Activated CD4-positive, alpha-beta T cell treated with anti-CD3 and anti-CD28 coated beads for 36 hours (primary cell): ENCODE measurements at regions not wholly inside any gene's neighbourhood (a gene's known extent, or its start where the extent isn't known, plus 50 kb on each side); places are given as distances from the start of the nearest gene placed in this dataset.
"Not testable (repeated sequence)": the region's sequence is repeated elsewhere in the genome, so short reads cannot be mapped to it uniquely, and the experiment has no call there.

ENCODE experiments used
- ATAC-seq: fragments of 200-7000 bp; cut with Tn5 transposase; one replicate; pipeline ENCODE4 v1.10.0; 2021; ENCODE audit warnings: mild to moderate bottlenecking, moderate library complexity
- CTCF ChIA-PET: fragments of 350-600 bp; sonication (Branson Sonifier 250); formaldehyde crosslinking; loops from one replicate; lab custom pipeline; 2021; ENCODE audit warnings: antibody characterized with exemption; lab: Charles Lee
- POLR2A ChIA-PET: fragments of 350-600 bp; sonication (Branson Sonifier 250); formaldehyde crosslinking; loops from one replicate; lab custom pipeline; 2021; ENCODE audit warnings: antibody characterized with exemption, inconsistent platforms; lab: Charles Lee
- DNase-seq: peaks from one replicate; pipeline ENCODE4 v3.0.0-alpha.2; 2020
- H3K27ac Mint-ChIP-seq: one replicate; pipeline ENCODE4 v1.8.0; 2021; ENCODE audit warnings: mixed read lengths
- H3K27me3 Mint-ChIP-seq: one replicate; pipeline ENCODE4 v1.8.0; 2021; ENCODE audit warnings: mixed read lengths
- H3K36me3 Mint-ChIP-seq: one replicate; pipeline ENCODE4 v1.8.0; 2021; ENCODE audit warnings: low read depth, mixed read lengths
- H3K4me1 Mint-ChIP-seq: one replicate; pipeline ENCODE4 v1.8.0; 2021; ENCODE audit warnings: mixed read lengths
- H3K4me3 Mint-ChIP-seq: one replicate; pipeline ENCODE4 v1.8.0; 2021; ENCODE audit warnings: mild to moderate bottlenecking, moderate library complexity, mixed read lengths
- H3K9me3 Mint-ChIP-seq: one replicate; pipeline ENCODE4 v1.8.0; 2021; ENCODE audit warnings: low read depth, mixed read lengths
- intact Hi-C, 2 experiments: fragments of 100-400 bp; cut with DNase I in 1 of 2; cut with micrococcal nuclease in 1 of 2; formaldehyde crosslinking; loops; one replicate each; pipeline versions ENCODE4 v1.14.2 to v1.15.1; 2022 to 2024; cut with DNase I, micrococcal nuclease

DNA sequence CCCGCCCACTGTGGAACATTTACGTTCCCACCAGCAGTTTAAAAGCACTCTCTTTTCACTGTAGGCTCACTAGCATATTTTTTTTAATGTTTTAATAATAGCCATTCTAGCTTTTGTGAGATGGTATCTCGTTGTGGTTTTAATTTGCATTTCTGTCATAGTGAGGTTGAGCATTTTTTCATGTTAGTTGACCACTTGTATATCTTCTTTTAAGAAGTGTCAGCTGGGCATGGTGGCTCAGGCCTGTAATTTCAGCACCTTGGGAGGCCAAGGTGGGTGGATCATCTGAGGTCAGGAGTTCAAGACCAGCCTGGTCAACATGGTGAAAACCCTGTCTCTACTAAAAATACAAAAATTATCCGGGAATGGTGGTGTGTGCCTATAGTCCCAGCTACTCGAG, 781.7 kb upstream of the SLIT2 start:
- CTCF ChIA-PET, intact Hi-C loops, H3K4me1 Mint-ChIP-seq, DNase-seq, ATAC-seq, H3K36me3 Mint-ChIP-seq, POLR2A ChIA-PET, H3K27me3 Mint-ChIP-seq, H3K27ac Mint-ChIP-seq, H3K9me3 Mint-ChIP-seq, H3K4me3 Mint-ChIP-seq: not testable (repeated sequence)

DNA sequence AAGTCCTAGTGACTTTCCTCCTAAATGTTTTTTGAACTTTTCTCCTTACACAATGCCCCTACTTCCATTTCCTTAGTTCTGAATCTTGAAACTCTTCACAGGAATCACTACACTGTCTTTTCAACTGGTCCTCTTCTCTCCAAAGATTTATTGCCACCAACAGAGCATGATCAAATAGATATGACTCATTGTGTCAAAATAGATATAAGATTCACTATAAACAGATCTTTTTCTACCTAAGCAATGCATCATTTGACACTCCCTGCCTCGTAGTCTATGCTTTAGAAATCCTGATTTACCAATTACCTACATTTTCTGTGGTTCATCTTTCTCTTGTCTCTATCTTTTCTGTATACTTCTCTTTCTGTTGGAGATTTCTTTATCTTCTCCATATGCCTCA, 789.6 kb upstream of the SLIT2 start:
- ATAC-seq: no peak
- CTCF ChIA-PET: no interaction called here
- intact Hi-C loops: no loop called here

DNA sequence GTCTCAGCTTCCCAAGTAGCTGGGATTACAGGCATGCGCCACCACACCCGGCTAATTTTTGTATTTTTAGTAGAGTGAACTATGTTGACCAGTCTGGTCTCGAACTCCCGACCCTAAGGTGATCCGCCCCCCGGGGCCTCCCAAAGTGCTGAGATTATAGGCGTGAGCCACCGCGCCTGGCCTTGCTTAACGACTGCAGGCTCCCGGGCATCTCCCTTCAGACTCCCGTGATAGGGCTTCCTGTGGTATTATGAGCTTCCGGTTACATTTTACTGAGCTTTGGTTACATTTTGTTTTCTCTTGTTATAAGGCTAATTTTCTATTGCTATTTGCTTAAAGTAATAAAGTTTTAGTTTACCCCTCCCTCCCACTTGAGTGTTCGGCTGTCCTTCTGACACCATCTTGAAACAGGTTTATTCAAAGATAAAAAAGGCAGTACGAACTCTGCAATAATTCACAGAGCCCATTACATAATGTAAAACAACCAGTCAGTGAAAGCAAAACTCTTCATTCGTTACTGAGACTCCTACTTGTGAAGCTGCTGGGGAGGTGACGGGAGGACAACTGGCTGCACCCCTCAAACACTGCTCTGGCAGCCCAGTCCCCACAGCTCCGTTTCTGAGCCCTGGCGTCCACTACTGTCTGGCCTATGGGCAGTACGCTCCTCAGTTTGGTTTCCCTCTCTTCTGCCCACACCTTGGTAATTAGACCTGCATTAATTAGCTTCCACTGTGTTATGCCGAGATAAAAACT, 795.7 kb upstream of the SLIT2 start:
- ATAC-seq: no peak
- H3K36me3 Mint-ChIP-seq: no peaks in the 10 kb centered on the region
- intact Hi-C loops: no loop called here
- ChIA-PET CTCF (no interaction called here), POLR2A (no interaction called here)
- H3K27ac Mint-ChIP-seq: no peak overlapping the region
- H3K4me1 Mint-ChIP-seq: no peaks in the 10 kb centered on the region
- H3K9me3 Mint-ChIP-seq: peaks cover 14% of the 10 kb centered on the region
- H3K4me3 Mint-ChIP-seq: no peak overlapping the region
- DNase-seq: no peak
- no peaks in the 10 kb centered on the region for H3K27me3 Mint-ChIP-seq

More for the DNA sequence above, 789.6 kb upstream of the SLIT2 start:
- Mint-ChIP-seq H3K27ac (no peak overlapping the region), H3K36me3 (no peaks in the 10 kb centered on the region), H3K27me3 (no peaks in the 10 kb centered on the region), H3K4me3 (no peak overlapping the region), H3K4me1 (no peaks in the 10 kb centered on the region), H3K9me3 (peaks cover 7% of the 10 kb centered on the region)
- POLR2A ChIA-PET: no interaction called here
- no peak for DNase-seq

DNA sequence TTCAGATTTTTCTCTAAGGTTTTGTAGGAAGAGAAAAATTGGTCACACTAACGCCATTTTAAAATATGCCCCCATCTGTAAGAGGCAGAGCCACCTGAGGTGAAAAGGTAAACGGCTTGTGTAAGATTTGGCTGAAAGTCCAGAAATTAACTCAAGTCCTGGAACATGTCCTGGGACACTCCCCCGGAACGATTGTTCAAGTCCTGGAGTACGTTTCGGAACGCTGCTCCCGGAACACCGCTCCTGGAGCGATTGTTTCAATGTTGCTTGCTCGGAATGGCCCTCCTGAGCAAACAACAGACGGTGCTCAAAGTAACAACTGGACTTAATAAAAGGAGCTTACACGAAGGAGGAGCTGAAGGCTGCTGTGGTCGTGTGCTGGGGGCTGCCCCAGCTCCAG, 796.5 kb upstream of the SLIT2 start:
- intact Hi-C loops: no loop called here
- ChIA-PET CTCF (interaction anchor here (1.7 kb wide), 1 partner anchor 12 kb away, joined by 4 read pairs; no protein-coding TSS in a partner anchor), POLR2A (no interaction called here)

DNA sequence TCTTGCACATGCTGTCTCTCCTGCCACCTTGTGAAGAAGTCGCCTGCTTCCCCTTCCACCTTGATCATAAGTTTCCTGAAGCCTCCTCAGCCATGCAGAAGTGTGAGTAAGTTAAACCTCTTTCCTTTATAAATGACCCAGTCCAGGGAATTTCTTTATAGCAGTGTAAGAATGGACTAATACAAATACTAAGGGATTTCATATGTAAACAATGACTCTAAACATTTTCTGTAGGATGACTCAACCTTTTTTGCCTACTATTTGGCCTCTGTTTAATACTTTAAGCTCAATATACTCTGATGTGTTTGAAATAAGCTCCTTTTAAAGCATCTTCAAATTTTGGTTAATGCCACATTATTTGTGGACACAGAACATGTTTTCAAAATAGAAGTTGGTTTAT, 813.5 kb upstream of the SLIT2 start:
- ATAC-seq (no peak), DNase-seq (no peak)
- ChIA-PET CTCF (no interaction called here), POLR2A (no interaction called here)
- Mint-ChIP-seq H3K4me3 (no peak overlapping the region), H3K4me1 (no peaks in the 10 kb centered on the region), H3K36me3 (peaks cover 2% of the 10 kb centered on the region), H3K27me3 (no peaks in the 10 kb centered on the region), H3K9me3 (peaks cover 22% of the 10 kb centered on the region), H3K27ac (no peak overlapping the region)
- intact Hi-C loops: no loop called here

More for the DNA sequence above, 796.5 kb upstream of the SLIT2 start:
- no peak overlapping the region for H3K4me3 Mint-ChIP-seq
- H3K27ac Mint-ChIP-seq: no peak overlapping the region
- ATAC-seq (no peak), DNase-seq (no peak)
- no peaks in the 10 kb centered on the region for H3K36me3 Mint-ChIP-seq
- peaks cover 12% of the 10 kb centered on the region for H3K9me3 Mint-ChIP-seq
- no peaks in the 10 kb centered on the region for H3K27me3 Mint-ChIP-seq
- H3K4me1 Mint-ChIP-seq: no peaks in the 10 kb centered on the region

DNA sequence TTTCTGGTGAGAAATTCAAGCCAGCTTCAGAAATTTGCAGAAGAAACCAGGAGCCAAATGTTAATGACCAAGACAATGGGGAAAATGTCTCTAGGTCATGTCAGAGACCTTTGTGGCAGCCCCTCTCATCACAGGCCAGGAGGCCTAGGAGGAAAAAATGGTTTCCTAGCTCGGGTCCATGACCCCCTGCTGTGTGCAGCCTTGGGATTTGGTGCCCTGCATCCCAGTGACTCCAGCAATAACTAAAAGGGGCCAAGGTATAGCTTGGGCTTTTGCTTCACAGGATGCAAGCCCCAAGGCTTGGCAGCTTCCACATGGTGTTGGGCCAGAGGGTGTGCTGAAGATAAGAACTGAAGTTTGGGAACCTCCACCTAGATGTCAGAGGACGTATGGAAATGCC, 814.7 kb upstream of the SLIT2 start:
- Mint-ChIP-seq H3K9me3 (peaks cover 17% of the 10 kb centered on the region), H3K27ac (no peak overlapping the region), H3K27me3 (no peaks in the 10 kb centered on the region), H3K4me1 (no peaks in the 10 kb centered on the region), H3K36me3 (no peaks in the 10 kb centered on the region), H3K4me3 (no peak overlapping the region)
- ChIA-PET CTCF (no interaction called here), POLR2A (no interaction called here)
- no peak for ATAC-seq
- intact Hi-C loops: no loop called here
- no peak for DNase-seq

DNA sequence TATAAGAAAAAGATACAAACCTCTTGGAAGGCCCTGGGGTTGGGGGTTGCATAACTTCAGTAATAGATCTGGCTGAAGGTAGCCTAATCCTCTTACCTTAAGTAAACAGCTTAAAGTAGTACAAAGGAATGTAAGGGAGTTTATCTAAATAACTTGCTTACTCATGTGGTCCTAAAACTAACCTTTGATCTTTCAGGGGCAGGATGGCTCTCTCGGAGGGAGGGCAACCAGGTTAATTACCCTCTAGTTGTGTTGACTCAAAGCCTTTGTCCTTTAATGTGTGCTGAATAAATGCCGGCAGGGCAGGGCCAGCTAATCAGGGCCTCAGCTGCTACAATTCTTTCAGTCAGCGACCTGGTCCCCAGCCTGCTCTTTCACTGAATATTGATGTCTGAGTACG, 822.0 kb upstream of the SLIT2 start:
- ATAC-seq: no peak
- Mint-ChIP-seq H3K4me1 (no peaks in the 10 kb centered on the region), H3K27ac (no peak overlapping the region)

DNA sequence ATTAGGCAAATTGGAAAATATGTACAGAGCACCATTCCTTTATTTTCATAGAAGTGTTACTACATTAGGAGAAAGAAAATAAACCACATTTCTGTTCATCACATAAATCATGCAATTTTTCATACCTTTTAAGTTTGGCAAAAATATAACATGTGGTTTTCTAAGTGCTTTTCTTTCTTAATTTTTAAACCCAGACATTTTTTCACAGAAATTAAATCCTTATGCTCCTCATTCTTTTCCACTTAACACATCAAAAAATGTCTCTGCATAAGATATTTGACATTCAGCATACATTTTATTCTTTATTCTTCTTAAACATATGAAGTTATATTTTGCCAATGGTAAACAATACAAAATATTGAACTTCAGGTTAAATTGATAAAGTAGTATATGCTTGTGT, 826.6 kb upstream of the SLIT2 start:
- Mint-ChIP-seq H3K36me3 (no peaks in the 10 kb centered on the region), H3K9me3 (peaks cover 13% of the 10 kb centered on the region), H3K4me1 (no peaks in the 10 kb centered on the region), H3K27ac (no peak overlapping the region), H3K4me3 (no peak overlapping the region), H3K27me3 (no peaks in the 10 kb centered on the region)
- intact Hi-C loops: no loop called here
- POLR2A ChIA-PET: no interaction called here
- no peak for ATAC-seq
- no peak for DNase-seq
- CTCF ChIA-PET: no interaction called here

More for the DNA sequence above, 822.0 kb upstream of the SLIT2 start:
- POLR2A ChIA-PET: no interaction called here
- CTCF ChIA-PET: no interaction called here
- intact Hi-C loops: no loop called here
- no peaks in the 10 kb centered on the region for H3K36me3 Mint-ChIP-seq
- H3K4me3 Mint-ChIP-seq: no peak overlapping the region
- no peak for DNase-seq
- H3K9me3 Mint-ChIP-seq: peaks cover 6% of the 10 kb centered on the region
- H3K27me3 Mint-ChIP-seq: no peaks in the 10 kb centered on the region

DNA sequence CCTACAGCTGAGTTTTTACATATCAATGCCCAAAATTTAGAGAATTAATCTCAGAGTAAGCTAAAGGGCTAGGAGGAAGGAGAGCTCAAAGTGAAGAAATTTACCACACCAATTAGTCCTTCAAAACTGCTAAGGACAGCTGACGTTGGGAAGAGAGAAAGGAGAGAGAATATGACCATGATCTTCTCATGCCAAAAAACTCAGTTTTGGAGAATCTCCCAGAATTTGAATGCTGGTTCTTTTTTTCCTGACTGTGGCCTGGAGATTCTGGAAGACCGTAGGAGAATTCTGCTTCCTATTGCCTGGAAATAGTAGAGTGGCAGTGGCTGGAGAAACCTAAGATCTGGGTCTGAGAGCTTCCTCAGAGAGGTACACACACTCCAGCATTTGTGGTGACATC, 834.4 kb upstream of the SLIT2 start:
- Mint-ChIP-seq H3K4me3 (no peak overlapping the region), H3K36me3 (no peaks in the 10 kb centered on the region), H3K4me1 (no peaks in the 10 kb centered on the region), H3K9me3 (peaks cover 13% of the 10 kb centered on the region), H3K27ac (no peak overlapping the region), H3K27me3 (no peaks in the 10 kb centered on the region)
- POLR2A ChIA-PET: no interaction called here
- no peak for ATAC-seq
- intact Hi-C loops: no loop called here
- CTCF ChIA-PET: no interaction called here
- DNase-seq: no peak

DNA sequence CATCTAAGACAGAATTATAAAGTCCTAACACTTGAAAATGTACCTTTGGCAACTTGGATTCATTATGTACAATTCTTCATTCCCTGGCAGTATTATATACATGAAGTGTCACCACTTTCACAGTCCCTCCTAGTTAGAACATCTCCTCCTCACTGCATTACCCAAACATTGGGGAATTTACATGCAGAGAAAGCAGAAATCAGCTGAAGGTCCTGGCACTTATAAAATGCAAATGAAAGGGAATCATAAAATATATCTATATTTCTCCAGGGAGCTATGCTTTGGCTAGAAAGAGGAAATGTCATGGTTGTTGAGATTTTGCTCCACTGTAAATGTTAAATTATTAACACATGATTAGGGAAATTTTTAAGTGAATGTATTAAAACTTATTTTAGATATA, 835.6 kb upstream of the SLIT2 start:
- intact Hi-C loops: no loop called here
- no peaks in the 10 kb centered on the region for H3K27me3 Mint-ChIP-seq
- CTCF ChIA-PET: interaction anchor here (1.3 kb wide), 1 partner anchor 19 kb away, joined by 8 read pairs; no protein-coding TSS in a partner anchor
- POLR2A ChIA-PET: no interaction called here
- no peaks in the 10 kb centered on the region for H3K36me3 Mint-ChIP-seq
- no peaks in the 10 kb centered on the region for H3K4me1 Mint-ChIP-seq
- H3K4me3 Mint-ChIP-seq: no peak overlapping the region
- ATAC-seq: no peak
- no peak overlapping the region for H3K27ac Mint-ChIP-seq
- no peak for DNase-seq
- H3K9me3 Mint-ChIP-seq: peaks cover 13% of the 10 kb centered on the region

DNA sequence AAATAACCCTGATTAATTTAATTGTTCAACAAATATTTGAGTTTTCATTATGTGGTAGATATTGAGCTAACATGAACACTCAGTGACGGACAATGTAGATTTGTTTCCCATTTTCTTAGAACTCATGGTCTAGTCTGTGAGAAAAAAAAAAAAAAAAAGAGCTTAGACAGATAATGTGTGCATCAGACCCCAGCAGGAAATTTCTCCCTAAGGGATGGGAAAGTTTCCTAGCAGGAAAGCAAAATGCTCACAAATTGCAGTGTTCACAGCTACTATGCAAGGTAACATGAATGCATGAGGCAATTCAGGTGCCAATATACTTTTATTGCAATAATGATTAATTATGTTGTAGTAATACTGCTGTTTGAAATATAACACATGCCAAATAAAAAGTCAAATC, 843.2 kb upstream of the SLIT2 start:
- DNase-seq (no peak), ATAC-seq (no peak)
- Mint-ChIP-seq H3K27me3 (no peaks in the 10 kb centered on the region), H3K4me3 (no peak overlapping the region), H3K36me3 (no peaks in the 10 kb centered on the region), H3K9me3 (peaks cover 7% of the 10 kb centered on the region), H3K4me1 (no peaks in the 10 kb centered on the region), H3K27ac (no peak overlapping the region)
- intact Hi-C loops: no loop called here
- ChIA-PET POLR2A (no interaction called here), CTCF (interaction anchor here (0.6 kb wide), 1 partner anchor 229 kb away, joined by 3 read pairs; no protein-coding TSS in a partner anchor)

DNA sequence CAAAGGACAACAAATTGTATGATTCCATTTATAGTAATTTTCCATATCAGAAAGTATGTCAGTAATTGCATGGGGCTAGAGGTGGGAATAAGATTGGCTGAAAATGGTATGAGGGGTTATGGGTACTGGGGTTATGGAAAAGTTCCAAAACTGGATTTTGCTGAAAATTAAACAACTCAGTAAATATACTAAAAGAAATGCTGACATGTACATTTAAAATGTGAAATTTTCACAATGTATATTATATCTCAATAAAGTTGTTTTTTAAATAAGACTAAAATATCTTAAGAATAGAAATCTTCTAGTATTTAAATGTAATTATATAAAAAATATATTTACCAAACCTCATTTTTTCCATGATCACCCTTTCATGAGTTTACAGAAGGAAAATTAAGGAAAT, 844.9 kb upstream of the SLIT2 start:
- intact Hi-C loops: no loop called here
- no peak overlapping the region for H3K27ac Mint-ChIP-seq
- CTCF ChIA-PET: no interaction called here
- H3K27me3 Mint-ChIP-seq: no peaks in the 10 kb centered on the region
- H3K9me3 Mint-ChIP-seq: peaks cover 8% of the 10 kb centered on the region
- DNase-seq (no peak), ATAC-seq (no peak)
- no peaks in the 10 kb centered on the region for H3K4me1 Mint-ChIP-seq
- no peaks in the 10 kb centered on the region for H3K36me3 Mint-ChIP-seq
- POLR2A ChIA-PET: no interaction called here
- no peak overlapping the region for H3K4me3 Mint-ChIP-seq
